ENCODE measurements at regions not wholly inside any gene's neighbourhood (a gene's known extent, or its start where the extent isn't known, plus 50 kb on each side); places are given as distances from the start of the nearest gene placed in this dataset.

GRCh38 chr1:30023339-30024022 lies 699.9 kb downstream of the MATN1 start:
- no peak for ATAC-seq
- Histone ChIP-seq H3K4me3 (no peak overlapping the region), H3K27me3 (peaks cover 0 to 34% (median 17%) of the 10 kb centered on the region in 7 donors), H3K36me3 (no peaks in the 10 kb centered on the region), H3K9me3 (peaks cover 0 to 16% (median 2%) of the 10 kb centered on the region in 11 donors), H3K27ac (no peak overlapping the region), H3K4me1 (no peaks in the 10 kb centered on the region)
- no peak for TF ChIP-seq CTCF (IDR thresholded peaks at IDR 0.05)
- 72 to 80% methylated on average over 2 of the region's 2 CpGs for WGBS, 2 donors
- no peak for DNase-seq
- intact Hi-C loops (cut with DNase I), result no loop called here

GRCh38 chr1:30014031-30014430 lies 709.4 kb downstream of the MATN1 start:
- 63 to 69% methylated on average over 2 of the region's 2 CpGs for WGBS, 2 donors
- intact Hi-C loops (cut with DNase I), result no loop called here
- no peaks in the 10 kb centered on the region for H3K36me3 ChIP-seq
- peaks cover 0 to 10% (median 0%) of the 10 kb centered on the region in 7 donors for H3K27me3 ChIP-seq
- peaks cover 0 to 18% (median 8%) of the 10 kb centered on the region in 11 donors for H3K9me3 ChIP-seq
- H3K4me1 ChIP-seq, result peaks cover 0 to 10% (median 0%) of the 10 kb centered on the region in 9 donors
- ATAC-seq (no peak), DNase-seq (no peak)
- no peak for TF ChIP-seq CTCF (IDR thresholded peaks at IDR 0.05)
- H3K4me3 ChIP-seq, result no peak overlapping the region
- H3K27ac ChIP-seq, result no peak overlapping the region

- peak in 2 of 8 donors; percentile 25 to 28 for ATAC-seq
Measured at GRCh38 chr1:30012455-30013440, 710.6 kb downstream of the MATN1 start.

More at GRCh38 chr1:30012455-30013440, 710.6 kb downstream of the MATN1 start:
- no peaks in the 10 kb centered on the region for H3K36me3 ChIP-seq
- H3K4me3 ChIP-seq, result no peak overlapping the region
- intact Hi-C loops (cut with DNase I), result no loop called here
- 45 to 46% methylated on average over 7 of the region's 7 CpGs for WGBS, 2 donors
- no peak for TF ChIP-seq CTCF (IDR thresholded peaks at IDR 0.05)
- no peak for DNase-seq
- H3K27ac ChIP-seq, result peak overlapping the region in 1 of 10 donors; percentile 20
- H3K4me1 ChIP-seq, result peaks cover 0 to 10% (median 0%) of the 10 kb centered on the region in 9 donors
- H3K27me3 ChIP-seq, result peaks cover 0 to 10% (median 0%) of the 10 kb centered on the region in 7 donors
- peaks cover 0 to 5% (median 0%) of the 10 kb centered on the region in 11 donors for H3K9me3 ChIP-seq

Measured in heart right ventricle (tissue), 16 donors.